ENCODE measurements at regions not wholly inside any gene's neighbourhood (a gene's known extent, or its start where the extent isn't known, plus 50 kb on each side); places are given as distances from the start of the nearest gene placed in this dataset.

DNA sequence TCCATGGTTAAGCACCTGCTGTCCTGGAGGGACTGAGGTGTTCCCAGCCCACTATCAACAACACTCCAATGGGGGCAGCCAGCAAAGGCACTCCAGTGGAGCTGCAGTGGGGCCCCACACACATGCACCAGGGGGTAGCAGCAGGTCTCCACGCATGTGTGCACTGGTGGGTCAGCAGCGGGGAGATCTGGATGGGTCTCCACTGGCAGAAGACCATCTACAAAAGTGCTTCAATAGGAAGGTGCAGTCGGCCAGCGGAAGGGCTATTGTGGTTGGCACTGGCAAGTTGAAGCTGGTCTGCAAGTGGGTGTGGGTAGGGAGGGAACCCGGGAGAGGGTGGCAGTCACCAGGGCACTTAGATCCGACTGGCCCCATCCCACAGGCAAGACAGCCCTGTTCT is 1355.4 kb downstream of the NSUN3 start:
- no peak for DNase-seq

GRCh38 chr3:95424279-95424678 is 1361.4 kb downstream of the NSUN3 start:
- DNase-seq, result no peak

GRCh38 chr3:95434491-95434890 is 1371.6 kb downstream of the NSUN3 start:
- DNase-seq, result no peak

- no peak for DNase-seq
These were observed 1374.5 kb downstream of the NSUN3 start for GRCh38 chr3:95437409-95437808.

DNA sequence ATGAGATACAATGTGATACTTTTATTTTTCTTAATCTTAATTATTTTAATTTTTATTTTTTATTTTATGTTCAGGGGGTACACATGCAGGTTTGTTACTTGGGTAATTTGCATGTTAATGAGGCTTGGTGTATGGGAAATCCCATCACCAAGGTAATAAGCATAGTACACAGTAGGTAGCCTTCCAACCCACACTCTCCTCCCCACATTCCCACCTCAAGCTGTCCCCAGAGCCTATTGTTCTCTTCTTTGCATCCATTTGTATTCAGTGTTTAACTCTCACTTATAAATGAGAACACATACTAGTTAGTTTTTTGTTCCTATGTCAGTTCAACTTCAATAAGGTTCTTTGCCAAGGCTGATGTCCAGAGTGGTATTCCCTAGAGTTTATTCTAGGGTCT is 1375.4 kb downstream of the NSUN3 start:
- no peak for DNase-seq

DNA sequence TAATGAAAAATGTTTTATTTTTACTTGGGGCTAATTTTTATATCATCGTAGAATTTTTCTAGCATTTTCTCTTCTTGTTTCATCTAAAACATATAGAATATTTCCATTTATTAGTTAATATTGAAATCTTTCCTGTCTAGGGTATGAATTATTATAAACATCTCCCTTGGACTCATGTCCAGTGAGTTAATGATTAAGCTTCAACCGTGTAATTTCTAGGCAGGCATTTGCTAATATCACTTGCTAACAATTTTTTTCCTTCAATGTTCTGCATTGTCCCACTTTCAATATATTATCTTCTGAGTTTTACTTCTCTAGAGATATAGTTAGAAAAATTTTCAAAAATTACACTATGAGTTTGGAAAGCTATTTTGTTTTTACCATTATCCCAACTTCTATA is 1371.6 kb upstream of the EPHA6 start:
- no peak for DNase-seq

DNA sequence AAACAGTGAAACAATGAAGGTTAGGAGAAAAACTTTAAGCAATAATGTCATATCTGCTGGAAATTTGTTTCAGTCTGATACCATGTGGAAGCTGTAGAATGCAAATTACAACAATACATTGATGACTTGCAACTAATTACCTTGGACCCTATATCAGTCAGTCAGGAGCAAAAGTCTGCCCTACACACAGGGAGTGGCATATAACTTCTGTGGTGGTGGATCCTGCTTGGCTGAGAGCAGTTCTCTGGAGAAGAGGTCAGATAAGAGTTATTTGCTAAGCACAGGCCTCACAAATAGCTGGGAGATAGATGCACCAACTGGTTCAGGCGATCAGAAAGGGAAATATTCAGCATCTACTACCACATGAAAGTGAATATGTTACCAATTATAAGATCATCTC is 1364.6 kb upstream of the EPHA6 start:
- no peak for DNase-seq

DNA sequence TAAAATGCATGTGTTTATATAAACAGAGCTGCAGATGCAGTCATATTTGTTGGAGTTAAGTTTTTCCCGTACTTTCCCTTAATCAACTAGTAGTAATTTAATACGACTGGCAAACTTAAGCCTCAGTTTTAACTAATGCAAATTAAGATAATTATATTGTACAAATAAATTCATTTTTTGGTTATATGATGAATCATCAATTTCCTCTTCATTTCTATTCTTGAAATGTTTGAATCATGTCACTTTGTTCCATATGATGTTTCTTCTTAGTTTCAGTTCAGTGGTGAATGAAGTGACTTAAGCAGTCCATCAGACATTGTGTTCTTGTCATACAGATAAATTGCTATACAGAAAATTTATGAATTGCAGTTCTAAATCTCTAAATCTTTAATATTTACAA is 1361.2 kb upstream of the EPHA6 start:
- DNase-seq, result no peak

- no peak for DNase-seq
These were observed 1357.6 kb upstream of the EPHA6 start for GRCh38 chr3:95456835-95457234.

DNA sequence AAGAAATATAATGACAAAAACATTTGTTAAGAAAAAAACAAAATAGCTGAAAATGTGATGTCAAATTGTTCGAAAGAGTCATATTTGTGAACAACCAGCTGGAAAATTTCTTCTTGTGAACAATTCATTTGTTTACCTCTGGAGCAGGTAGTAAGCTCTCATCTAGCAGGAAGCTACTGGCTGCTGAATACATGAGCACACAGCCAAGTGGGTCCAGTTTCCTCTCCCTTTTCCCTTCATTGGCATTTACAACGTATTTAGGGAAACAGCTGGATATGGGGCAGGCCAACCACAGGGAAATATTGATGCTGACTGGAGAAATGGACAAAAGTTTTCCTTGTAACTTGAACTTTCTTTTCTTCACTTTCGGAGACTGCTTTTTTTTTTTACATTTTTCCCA is 1354.7 kb upstream of the EPHA6 start:
- no peak for DNase-seq

DNA sequence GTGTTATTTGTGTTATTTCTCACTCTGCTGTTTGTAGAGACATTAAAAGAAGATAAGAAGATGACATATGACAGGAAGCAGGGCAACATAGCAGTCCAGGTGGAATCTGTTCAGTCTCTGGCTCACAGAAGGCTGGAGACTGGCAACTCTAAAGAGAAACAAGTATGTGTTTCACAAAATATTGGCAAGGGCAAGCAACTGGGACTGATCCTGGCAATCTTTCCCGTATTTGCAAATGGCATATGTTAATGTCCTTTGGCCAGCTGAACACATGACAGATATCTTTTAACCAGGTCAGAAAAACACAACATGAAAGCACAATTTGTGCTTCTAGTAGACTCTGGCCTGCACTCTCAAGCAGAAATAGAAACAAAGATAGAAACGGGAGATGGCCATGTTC is 1354.1 kb upstream of the EPHA6 start:
- no peak for DNase-seq

GRCh38 chr3:95462161-95462560 is 1352.2 kb upstream of the EPHA6 start:
- DNase-seq, result no peak

DNA sequence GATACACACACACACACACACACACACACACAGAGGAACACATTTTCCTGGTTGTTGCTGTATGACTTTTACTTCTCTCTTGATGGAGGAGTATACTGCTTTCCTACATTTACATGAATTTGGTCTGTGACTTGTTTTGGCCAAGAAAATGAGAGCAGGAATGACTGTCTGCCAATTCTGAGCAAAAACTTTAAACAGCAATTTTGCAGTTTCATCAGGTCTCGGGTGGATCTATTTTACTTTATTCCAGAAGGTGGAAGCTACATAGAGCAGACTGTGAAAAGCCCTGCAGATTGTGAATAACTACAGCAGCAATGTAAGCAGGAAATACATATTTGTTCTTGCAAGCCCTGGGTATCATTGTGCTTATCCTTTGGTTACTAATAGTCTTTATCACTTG is 1350.0 kb upstream of the EPHA6 start:
- no peak for DNase-seq

DNA sequence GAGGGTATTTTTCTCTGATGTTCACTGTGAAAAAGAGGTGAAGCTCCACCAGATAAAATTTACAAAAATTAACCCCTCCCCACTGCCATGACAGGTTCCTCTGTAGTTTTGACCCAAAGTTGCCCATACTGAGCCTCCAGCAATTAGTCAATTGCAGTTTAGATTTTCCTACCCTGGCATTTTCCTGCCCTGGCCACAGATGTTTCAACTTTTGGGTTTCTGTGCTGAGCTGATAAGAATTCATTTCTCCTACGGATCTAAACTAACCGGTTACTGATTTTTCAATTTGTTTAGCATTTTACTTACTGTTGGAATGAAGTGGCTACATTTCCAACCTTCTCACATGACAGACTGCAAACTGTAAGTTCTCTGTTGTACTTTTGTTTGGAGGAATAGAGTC is 1346.1 kb upstream of the EPHA6 start:
- no peak for DNase-seq

DNA sequence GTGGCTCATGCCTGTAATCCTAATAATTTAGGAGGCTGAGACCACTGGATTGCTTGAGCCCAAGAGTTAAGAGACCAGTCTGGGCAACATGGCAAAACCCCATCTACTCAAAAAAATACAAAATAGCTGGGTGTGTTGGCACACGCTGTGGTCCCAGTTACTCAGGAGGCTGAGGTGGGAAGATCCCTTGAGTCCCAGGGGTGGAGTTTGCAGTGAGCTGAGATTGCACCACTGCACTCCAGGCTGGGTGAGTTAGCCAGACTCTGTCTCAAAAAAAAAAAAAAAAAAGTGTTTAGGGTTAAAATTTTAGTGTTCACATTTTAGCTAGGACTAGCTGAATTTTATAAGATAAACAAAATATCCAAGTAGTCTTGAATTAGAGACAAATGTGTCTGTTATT is 1340.1 kb upstream of the EPHA6 start:
- no peak for DNase-seq

DNA sequence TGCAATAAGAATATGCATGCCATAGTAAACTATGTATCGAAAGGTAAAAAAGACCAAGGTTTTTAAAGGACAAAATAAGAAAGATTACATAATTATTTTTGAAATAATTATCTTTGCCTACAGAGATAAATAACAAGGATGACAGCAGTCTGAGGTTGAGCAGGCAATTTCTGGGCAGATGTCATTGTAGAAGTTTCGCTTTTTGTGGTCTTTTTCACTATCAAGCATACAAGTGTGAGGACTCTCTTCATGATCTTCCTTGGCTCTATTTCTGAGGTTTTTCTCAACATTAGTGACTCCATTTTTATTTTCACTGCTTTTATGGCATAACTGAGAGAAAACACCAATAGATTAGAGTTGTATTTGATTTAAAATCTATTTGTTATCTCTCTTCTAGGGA is 1337.9 kb upstream of the EPHA6 start:
- DNase-seq, result no peak

DNA sequence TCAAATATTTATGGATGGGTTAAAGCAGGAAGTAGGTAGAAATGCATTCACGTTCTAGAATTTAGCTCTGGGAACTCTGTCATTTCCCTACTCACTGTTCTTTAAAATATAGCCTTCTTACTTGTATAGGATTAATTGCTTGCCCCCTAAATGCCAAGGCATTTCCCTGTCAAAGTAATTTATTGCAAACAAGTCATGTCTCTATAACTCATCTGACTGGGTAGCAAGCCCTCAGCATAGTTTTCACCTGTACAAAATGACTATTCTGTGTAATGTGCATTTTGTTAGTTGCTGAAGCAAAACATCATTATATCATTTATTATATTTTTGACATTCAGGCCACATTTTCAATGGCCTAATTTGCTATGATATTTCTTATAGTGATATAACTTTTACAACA is 1308.2 kb upstream of the EPHA6 start:
- DNase-seq, result no peak

GRCh38 chr3:95508124-95508523 is 1306.3 kb upstream of the EPHA6 start:
- no peak for DNase-seq

- DNase-seq, result no peak
These were observed 1302.6 kb upstream of the EPHA6 start for GRCh38 chr3:95511828-95512227.

DNA sequence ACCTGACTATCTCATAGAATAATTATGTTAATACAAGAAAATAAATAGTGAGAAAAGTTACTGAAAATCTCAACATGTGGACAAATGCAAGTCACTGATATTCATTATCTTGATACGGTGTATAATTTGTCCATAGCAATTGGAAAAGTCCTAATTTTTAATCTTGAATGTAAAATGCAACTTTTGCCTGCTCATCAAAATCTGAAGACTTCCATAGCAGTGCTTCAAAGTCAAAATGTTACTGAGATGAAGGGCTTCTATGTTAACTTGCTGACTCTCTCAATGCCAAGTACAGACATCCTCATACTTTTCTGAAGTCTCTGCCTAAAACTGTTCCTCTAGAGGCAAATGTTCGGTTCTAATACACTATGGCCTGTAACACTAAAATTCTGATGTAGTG is 1300.1 kb upstream of the EPHA6 start:
- DNase-seq, result no peak

DNA sequence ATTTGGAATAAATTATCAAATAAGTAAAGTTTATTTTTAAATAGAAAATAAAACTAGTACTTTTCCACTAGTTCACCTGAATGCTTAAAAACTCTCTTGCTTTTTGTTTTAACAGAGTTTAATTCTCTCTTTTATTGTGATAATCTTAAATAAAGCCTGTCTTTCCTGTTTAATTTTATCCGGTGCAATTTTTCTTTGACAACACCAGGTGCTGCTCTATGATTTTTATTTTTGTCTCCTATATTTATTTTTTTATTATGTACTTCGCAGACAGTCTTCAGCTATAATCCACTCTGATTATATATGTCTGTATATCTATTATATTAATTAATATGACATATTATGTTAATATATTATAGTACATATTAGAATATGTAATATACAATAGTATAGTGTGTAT is 1293.0 kb upstream of the EPHA6 start:
- DNase-seq, result no peak

GRCh38 chr3:95522449-95522848 is 1291.9 kb upstream of the EPHA6 start:
- DNase-seq, result no peak

DNA sequence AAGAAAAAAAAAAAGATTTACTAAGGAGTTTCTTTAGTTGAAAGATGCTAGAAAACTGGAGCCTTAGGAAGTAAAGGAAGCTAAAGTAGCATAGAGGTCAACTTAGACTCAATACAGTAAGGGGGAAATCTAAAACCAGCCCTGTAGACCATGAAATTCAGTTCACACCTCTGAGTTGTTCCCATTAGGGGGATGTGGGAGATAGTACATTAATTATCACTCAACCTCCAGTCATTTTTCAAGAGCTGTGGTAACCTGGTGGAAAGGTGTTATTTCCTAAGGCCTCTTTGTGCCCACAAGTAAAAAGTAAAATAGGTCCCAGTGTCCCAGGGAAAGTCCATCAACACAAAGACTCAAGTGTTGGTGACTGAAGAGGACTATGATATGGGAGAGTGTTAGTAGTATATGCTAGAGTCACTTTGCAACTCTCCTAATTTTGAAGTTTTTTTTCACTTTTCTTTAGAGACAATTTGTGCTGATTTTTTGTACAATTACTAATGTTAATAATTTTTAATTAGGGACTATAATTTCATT is 1274.4 kb upstream of the EPHA6 start:
- DNase-seq, result no peak

- DNase-seq, result no peak
These were observed 1248.9 kb upstream of the EPHA6 start for GRCh38 chr3:95565502-95565901.

DNA sequence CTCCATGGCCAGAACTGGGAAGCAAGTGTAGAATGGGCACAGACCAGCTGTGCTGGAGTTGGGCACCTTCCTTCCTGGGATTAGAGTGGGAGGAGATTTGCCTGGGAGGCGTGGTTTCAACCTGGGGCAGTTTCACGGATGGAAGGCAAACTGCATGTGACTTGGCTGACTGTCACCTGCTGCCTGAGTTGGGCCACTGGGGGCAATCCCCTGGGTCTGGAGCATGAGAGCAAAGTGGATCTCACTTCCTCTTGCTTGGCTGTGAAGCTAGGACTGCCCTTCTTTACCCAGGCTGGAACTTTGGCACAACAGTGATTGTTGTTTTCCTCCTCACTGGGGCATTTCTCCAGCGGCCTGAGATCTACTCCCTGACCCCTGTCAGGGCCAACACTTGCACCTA is 1247.0 kb upstream of the EPHA6 start:
- DNase-seq, result no peak

GRCh38 chr3:95586754-95587153 is 1227.6 kb upstream of the EPHA6 start:
- DNase-seq, result no peak

Measured in NCI-H1694 (cell line).